B cell (primary cell): ENCODE measurements at regions not wholly inside any gene's neighbourhood (a gene's known extent, or its start where the extent isn't known, plus 50 kb on each side); places are given as distances from the start of the nearest gene placed in this dataset.

Experiments
- ATAC-seq: fragments of 200-7000 bp; cut with Tn5 transposase; one replicate; pipeline ENCODE4 v1.10.0; 2021; ENCODE audit warnings: low read depth, mild to moderate bottlenecking, moderate number of reproducible peaks, moderate library complexity
- CTCF ChIA-PET: fragments of 350-600 bp; sonication (Branson Sonifier 250); formaldehyde crosslinking; loops from one replicate; lab custom pipeline; 2021; ENCODE audit warnings: antibody characterized with exemption, inconsistent platforms; lab: Charles Lee
- POLR2A ChIA-PET: fragments of 350-600 bp; sonication (Branson Sonifier 250); formaldehyde crosslinking; loops from one replicate; lab custom pipeline; 2021; ENCODE audit warnings: antibody characterized with exemption; lab: Charles Lee
- DNase-seq: peaks from one replicate; pipeline ENCODE4 v3.0.0; 2013
- H2AFZ ChIP-seq: 2 replicates; pipeline ENCODE4 v1.6.1; 2012; ENCODE audit warnings: mild to moderate bottlenecking, low read depth, low read length; ENCODE audit not compliant: insufficient read depth, poor library complexity, severe bottlenecking
- H3K27ac ChIP-seq, 2 donors: 1 replicate in 1 of 2; 2 replicates in 1 of 2; pipeline ENCODE4 v1.5.1; 2012 to 2013; ENCODE audit warnings: low read length in 2 of 2, mild to moderate bottlenecking in 2 of 2, moderate library complexity in 1 of 2
- H3K27me3 ChIP-seq, 4 experiments: fragments of 200-600 bp in 1 of 4; sonication (generic) in 1 of 4; replicated peaks in 1 of 4; 1 replicate in 2 of 4; 2 replicates in 2 of 4; pipeline versions ENCODE4 v1.6.1 to v1.7.0; 2013 to 2016; ENCODE audit warnings: low read length in 3 of 4, mild to moderate bottlenecking in 2 of 4, mixed read lengths in 1 of 4, moderate library complexity in 1 of 4; ENCODE audit not compliant: insufficient read depth in 4 of 4, control insufficient read depth in 3 of 4; ENCODE audit errors: control extremely low read depth in 1 of 4
- H3K36me3 ChIP-seq, 2 experiments: replicated peaks in 1 of 2; 1 replicate in 1 of 2; 2 replicates in 1 of 2; pipeline versions ENCODE4 v1.6.1 to v1.7.1; 2013; ENCODE audit warnings: low read length in 1 of 2; ENCODE audit not compliant: insufficient read depth in 2 of 2, control insufficient read depth in 1 of 2; ENCODE audit errors: control extremely low read depth in 1 of 2, extremely low read depth in 1 of 2
- H3K4me1 ChIP-seq, 2 donors: fragments of 200-600 bp in 1 of 2; sonication (generic) in 1 of 2; 1 replicate in 1 of 2; 2 replicates in 1 of 2; pipeline versions ENCODE4 v1.5.1 to v1.6.1; 2013 to 2017; ENCODE audit warnings: low read length in 2 of 2; ENCODE audit not compliant: control insufficient read depth in 2 of 2, insufficient read depth in 2 of 2
- H3K4me2 ChIP-seq: replicated peaks from 2 replicates; pipeline ENCODE3; 2012; ENCODE audit warnings: mild to moderate bottlenecking, low read depth, low read length; ENCODE audit not compliant: poor library complexity, severe bottlenecking
- H3K4me3 ChIP-seq, 5 experiments: fragments of 200-600 bp in 1 of 5; sonication (generic) in 1 of 5; 1 replicate in 3 of 5; 2 replicates in 2 of 5; pipeline versions ENCODE4 v1.5.1 to v1.7.0; 2011 to 2016; ENCODE audit warnings: low read length in 4 of 5, mild to moderate bottlenecking in 4 of 5, low read depth in 2 of 5, control low read depth in 1 of 5, moderate library complexity in 1 of 5; ENCODE audit not compliant: insufficient read depth in 1 of 5; ENCODE audit errors: control extremely low read depth in 1 of 5, extremely low read depth in 1 of 5
- H3K79me2 ChIP-seq: fragments of 200-600 bp; sonication (generic); one replicate; pipeline ENCODE4 v1.6.0; 2016; ENCODE audit warnings: low read length; ENCODE audit not compliant: control insufficient read depth, insufficient read depth
- H3K9ac ChIP-seq: fragments of 200-600 bp; sonication (generic); 2 replicates; pipeline ENCODE4 v1.6.1; 2017; ENCODE audit warnings: mild to moderate bottlenecking, low read length, moderate library complexity
- H3K9me3 ChIP-seq, 3 donors: one replicate each; pipeline versions ENCODE4 v1.6.1 to v1.7.1; 2013; ENCODE audit warnings: low read length in 2 of 3; ENCODE audit not compliant: control insufficient read depth in 2 of 3, insufficient read depth in 1 of 3; ENCODE audit errors: control extremely low read depth in 1 of 3
- H4K20me1 ChIP-seq: 2 replicates; pipeline ENCODE4 v1.6.0; 2012; ENCODE audit warnings: mild to moderate bottlenecking, low read length; ENCODE audit not compliant: insufficient read depth, control insufficient read depth, poor library complexity, severe bottlenecking
- H3K27ac Mint-ChIP-seq: one replicate; pipeline ENCODE4 v1.8.0; 2021; ENCODE audit warnings: mixed read lengths
- H3K27me3 Mint-ChIP-seq: one replicate; pipeline ENCODE4 v1.8.0; 2021; ENCODE audit warnings: mixed read lengths
- H3K4me1 Mint-ChIP-seq: one replicate; pipeline ENCODE4 v1.8.0; 2021; ENCODE audit warnings: mixed read lengths
- H3K4me3 Mint-ChIP-seq: one replicate; pipeline ENCODE4 v1.8.0; 2021; ENCODE audit warnings: mixed read lengths
- H3K9me3 Mint-ChIP-seq: one replicate; pipeline ENCODE4 v1.8.0; 2022; ENCODE audit warnings: mixed read lengths; ENCODE audit not compliant: insufficient read depth
- CTCF ChIP-seq: fragments of 200-600 bp; IDR thresholded peaks from one replicate; pipeline ENCODE4 v1.8.0; 2022; ENCODE audit warnings: antibody characterized with exemption, mild to moderate bottlenecking
- EZH2 ChIP-seq: IDR thresholded peaks from 2 replicates; pipeline ENCODE4 v1.6.1; 2012; ENCODE audit warnings: borderline replicate concordance, low read depth, mild to moderate bottlenecking, moderate library complexity, low read length; ENCODE audit not compliant: insufficient read depth, poor library complexity, severe bottlenecking
- WGBS: methylation state at CpG from one replicate; pipeline ENCODE4 v1.1.5; 2013; ENCODE audit warnings: missing lambda C conversion rate; ENCODE audit not compliant: insufficient coverage; 5-methylcytosine and 5-hydroxymethylcytosine counted together
- intact Hi-C: fragments of 100-400 bp; cut with micrococcal nuclease; formaldehyde crosslinking; loops from one replicate; pipeline ENCODE4 v1.10.0; 2022

GRCh38 chr5:29247346-29248028 lies 1946.0 kb upstream of the CDH6 start:
- Histone ChIP-seq H3K9me3 (no peaks in the 10 kb centered on the region), H3K36me3 (no peaks in the 10 kb centered on the region), H3K27me3 (no peaks in the 10 kb centered on the region), H3K4me1 (no peaks in the 10 kb centered on the region), H3K4me2 (no peak overlapping the region), H3K79me2 (no peaks in the 10 kb centered on the region), H2AFZ (no peak overlapping the region), H3K27ac (no peak overlapping the region), H3K9ac (no peak overlapping the region), H4K20me1 (no peaks in the 10 kb centered on the region), H3K4me3 (no peak overlapping the region)
- POLR2A ChIA-PET: no interaction called here
- Mint-ChIP-seq H3K4me1 (no peaks in the 10 kb centered on the region), H3K9me3 (peaks cover 9% of the 10 kb centered on the region), H3K4me3 (no peak overlapping the region), H3K27me3 (no peaks in the 10 kb centered on the region), H3K27ac (no peak overlapping the region)
- 83% methylated on average over 1 of the region's 2 CpGs for WGBS
- intact Hi-C loops: no loop called here
- ATAC-seq (no peak), DNase-seq (no peak)
- CTCF ChIA-PET: no interaction called here
- TF ChIP-seq CTCF (no peak), EZH2 (no peak)

GRCh38 chr5:29240379-29240778 lies 1953.1 kb upstream of the CDH6 start:
- no peak overlapping the region for H3K9ac ChIP-seq
- no peaks in the 10 kb centered on the region for H3K4me1 ChIP-seq
- WGBS: no CpG with 5 or more reads among the region's 1 CpG
- intact Hi-C loops: no loop called here
- Mint-ChIP-seq H3K27me3 (no peaks in the 10 kb centered on the region), H3K4me1 (no peaks in the 10 kb centered on the region), H3K27ac (no peak overlapping the region), H3K4me3 (no peak overlapping the region), H3K9me3 (peaks cover 3% of the 10 kb centered on the region)
- H3K4me2 ChIP-seq: no peak overlapping the region
- no peak overlapping the region for H3K4me3 ChIP-seq
- ChIA-PET POLR2A (no interaction called here), CTCF (no interaction called here)
- no peaks in the 10 kb centered on the region for H3K27me3 ChIP-seq
- no peak overlapping the region for H2AFZ ChIP-seq
- H4K20me1 ChIP-seq: no peaks in the 10 kb centered on the region
- H3K36me3 ChIP-seq: no peaks in the 10 kb centered on the region
- no peak overlapping the region for H3K27ac ChIP-seq
- no peaks in the 10 kb centered on the region for H3K79me2 ChIP-seq
- no peaks in the 10 kb centered on the region for H3K9me3 ChIP-seq
- DNase-seq: no peak
- ATAC-seq: no peak
- TF ChIP-seq CTCF: no peak
- TF ChIP-seq EZH2: no peak
